ENCODE measurements at regions not wholly inside any gene's neighbourhood (a gene's known extent, or its start where the extent isn't known, plus 50 kb on each side); places are given as distances from the start of the nearest gene placed in this dataset.
"Not testable (repeated sequence)": the region's sequence is repeated elsewhere in the genome, so short reads cannot be mapped to it uniquely, and the experiment has no call there.

DNA sequence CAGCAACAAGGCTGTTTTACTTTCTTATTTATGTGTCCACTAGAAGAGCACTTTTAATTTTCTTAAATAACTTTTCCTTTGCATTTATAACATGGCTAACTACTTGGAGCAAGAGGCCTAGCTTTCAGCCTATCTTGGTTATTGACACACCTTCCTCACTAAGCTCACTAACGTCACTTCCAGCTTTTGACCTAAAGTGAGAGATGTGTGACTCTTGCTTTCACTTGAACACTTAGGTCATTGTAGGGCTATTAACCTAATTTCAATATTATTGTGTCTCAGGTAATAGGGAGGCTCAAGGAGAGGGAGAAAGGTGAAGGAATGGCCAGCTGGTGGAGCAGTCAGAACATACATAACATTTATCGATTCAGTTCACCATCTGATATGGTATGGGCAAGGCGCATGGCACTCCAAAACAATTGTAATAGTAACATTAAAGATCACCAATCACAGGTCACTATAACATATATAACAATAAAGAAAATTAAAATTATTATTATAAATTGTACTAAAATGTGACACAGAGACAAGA lies 95.0 kb upstream of the FAM20C start:
- TF ChIP-seq, protein P1, sequence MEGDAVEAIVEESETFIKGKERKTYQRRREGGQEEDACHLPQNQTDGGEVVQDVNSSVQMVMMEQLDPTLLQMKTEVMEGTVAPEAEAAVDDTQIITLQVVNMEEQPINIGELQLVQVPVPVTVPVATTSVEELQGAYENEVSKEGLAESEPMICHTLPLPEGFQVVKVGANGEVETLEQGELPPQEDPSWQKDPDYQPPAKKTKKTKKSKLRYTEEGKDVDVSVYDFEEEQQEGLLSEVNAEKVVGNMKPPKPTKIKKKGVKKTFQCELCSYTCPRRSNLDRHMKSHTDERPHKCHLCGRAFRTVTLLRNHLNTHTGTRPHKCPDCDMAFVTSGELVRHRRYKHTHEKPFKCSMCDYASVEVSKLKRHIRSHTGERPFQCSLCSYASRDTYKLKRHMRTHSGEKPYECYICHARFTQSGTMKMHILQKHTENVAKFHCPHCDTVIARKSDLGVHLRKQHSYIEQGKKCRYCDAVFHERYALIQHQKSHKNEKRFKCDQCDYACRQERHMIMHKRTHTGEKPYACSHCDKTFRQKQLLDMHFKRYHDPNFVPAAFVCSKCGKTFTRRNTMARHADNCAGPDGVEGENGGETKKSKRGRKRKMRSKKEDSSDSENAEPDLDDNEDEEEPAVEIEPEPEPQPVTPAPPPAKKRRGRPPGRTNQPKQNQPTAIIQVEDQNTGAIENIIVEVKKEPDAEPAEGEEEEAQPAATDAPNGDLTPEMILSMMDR (IDR thresholded peaks at IDR 0.05) = no peak
- no peak overlapping the region for H3K4me3 ChIP-seq

DNA sequence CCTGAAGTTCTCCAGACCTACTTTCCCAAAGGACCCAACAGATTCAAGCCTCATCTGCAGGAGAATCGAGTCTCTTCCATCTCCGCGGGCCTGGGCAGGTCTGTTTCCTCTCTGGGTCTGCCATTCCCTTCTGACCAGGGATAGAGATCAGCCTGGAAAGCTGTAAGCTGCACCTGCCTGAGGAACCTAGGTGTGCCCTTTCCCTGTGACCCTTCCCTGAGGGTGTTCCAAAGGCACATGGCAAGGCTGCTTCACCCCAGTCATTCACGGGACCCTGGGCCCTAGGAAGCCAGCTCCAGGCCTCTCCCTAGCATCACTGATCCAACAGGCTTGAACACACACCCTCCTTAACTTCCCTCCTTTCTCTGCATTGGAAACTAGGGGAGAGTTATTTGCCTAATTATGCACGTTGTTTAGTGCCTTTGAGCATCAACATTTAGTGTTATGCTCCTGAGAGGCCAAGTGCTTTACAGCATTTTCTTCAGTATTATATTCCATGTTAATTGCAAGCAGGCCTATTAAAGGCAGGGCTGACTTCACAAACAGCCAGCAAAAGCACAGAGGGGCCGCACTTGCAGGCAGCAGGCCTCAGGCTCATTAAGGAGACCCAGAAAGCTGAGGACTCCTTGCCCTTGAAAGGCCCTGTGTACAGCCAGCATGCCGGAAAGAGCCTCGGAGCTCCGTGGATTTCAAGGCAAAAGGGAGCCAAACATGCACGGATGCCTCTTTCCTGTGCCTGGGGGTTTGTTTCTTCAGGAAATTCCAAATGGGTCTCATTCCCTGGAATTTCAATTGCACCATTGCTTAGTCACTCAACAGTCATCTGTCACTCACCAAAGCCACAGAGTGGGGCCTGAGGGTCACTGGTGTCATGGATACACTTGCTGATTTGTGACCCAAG lies 91.0 kb upstream of the FAM20C start:
- H3K27ac ChIP-seq = no peak overlapping the region
- intact Hi-C loops (cut with DNase I) = no loop called here
- no peaks in the 10 kb centered on the region for H3K9me3 ChIP-seq
- H3K4me1 ChIP-seq = no peaks in the 10 kb centered on the region
- no peak overlapping the region for H3K9ac ChIP-seq (ENCODE audit: low read depth in 2 of 2, low read length in 2 of 2)
- no peak for DNase-seq
- TF ChIP-seq, protein P1 (IDR thresholded peaks at IDR 0.05) = no peak
- no peaks in the 10 kb centered on the region for H3K27me3 ChIP-seq
- H3K36me3 ChIP-seq = no peaks in the 10 kb centered on the region
- H3K4me3 ChIP-seq = no peak overlapping the region

More for the DNA sequence above, 95.0 kb upstream of the FAM20C start:
- H3K27me3 ChIP-seq = no peaks in the 10 kb centered on the region
- no peak overlapping the region for H3K9ac ChIP-seq (ENCODE audit: low read depth in 2 of 2, low read length in 2 of 2)
- H3K4me1 ChIP-seq = no peaks in the 10 kb centered on the region
- H3K36me3 ChIP-seq = no peaks in the 10 kb centered on the region
- H3K27ac ChIP-seq = no peak overlapping the region
- DNase-seq = no peak
- intact Hi-C loops (cut with DNase I) = no loop called here
- no peaks in the 10 kb centered on the region for H3K9me3 ChIP-seq

DNA sequence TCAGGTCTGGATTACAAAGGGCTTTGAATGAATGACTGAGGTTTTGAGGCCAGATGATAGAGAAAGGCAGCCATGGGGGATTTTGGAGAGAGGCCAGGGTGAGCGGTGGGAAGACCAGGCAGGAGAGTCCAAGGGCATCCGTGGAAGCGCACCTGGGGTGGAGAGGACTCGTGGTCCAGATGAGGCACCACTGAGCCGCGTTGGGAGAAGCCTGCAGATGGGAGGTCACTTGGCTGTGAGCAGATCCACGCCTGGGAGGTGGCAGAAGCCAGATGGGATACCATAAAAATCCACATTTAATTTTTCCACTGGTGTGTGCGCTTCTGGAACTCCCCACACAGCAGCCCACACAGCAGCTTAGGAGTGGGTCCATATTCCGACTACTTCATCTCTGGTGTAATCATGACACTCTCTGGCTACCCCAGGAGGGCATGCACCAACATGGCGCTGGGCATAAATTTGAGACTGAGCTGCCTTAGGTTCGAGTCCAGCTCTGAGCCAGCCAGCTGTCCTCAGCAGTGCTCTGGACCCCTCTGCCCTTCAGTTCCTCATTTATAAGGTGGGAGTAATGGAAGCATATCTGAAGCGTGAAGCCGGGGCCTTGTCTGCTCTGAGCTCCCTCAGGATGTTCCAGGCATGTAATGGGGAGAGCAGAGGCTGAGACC lies 90.2 kb upstream of the FAM20C start:
- Histone ChIP-seq H3K4me1 (no peaks in the 10 kb centered on the region), H3K36me3 (no peaks in the 10 kb centered on the region), H3K27ac (no peak overlapping the region), H3K9ac (ENCODE audit: low read depth in 2 of 2, low read length in 2 of 2) (no peak overlapping the region), H3K4me3 (no peak overlapping the region), H3K9me3 (no peaks in the 10 kb centered on the region), H3K27me3 (no peaks in the 10 kb centered on the region)
- TF ChIP-seq, protein P1 (IDR thresholded peaks at IDR 0.05) = no peak
- intact Hi-C loops (cut with DNase I) = no loop called here
- no peak for DNase-seq

DNA sequence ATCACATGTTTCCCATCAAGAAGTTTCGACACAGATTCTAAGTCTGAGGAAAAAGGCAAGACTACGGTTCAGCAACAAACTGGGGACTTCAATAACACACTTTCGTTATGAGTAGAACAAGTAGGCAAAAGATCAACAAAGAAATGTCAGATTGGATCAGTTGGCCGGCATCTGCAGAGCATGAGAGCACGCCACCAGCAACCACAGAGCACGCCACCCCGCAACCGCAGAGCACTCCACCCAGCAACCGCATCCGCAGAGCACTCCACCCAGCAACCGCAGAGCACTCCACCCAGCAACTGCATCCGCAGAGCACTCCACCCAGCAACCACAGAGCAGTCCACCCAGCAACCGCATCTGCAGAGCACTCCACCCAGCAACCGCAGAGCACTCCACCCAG lies 89.7 kb upstream of the FAM20C start:
- Histone ChIP-seq H3K27ac (no peak overlapping the region), H3K4me1 (no peaks in the 10 kb centered on the region), H3K36me3 (no peaks in the 10 kb centered on the region), H3K9ac (ENCODE audit: low read depth in 2 of 2, low read length in 2 of 2) (no peak overlapping the region), H3K9me3 (no peaks in the 10 kb centered on the region), H3K4me3 (no peak overlapping the region), H3K27me3 (no peaks in the 10 kb centered on the region)
- intact Hi-C loops (cut with DNase I) = no loop called here
- TF ChIP-seq, protein P1 (IDR thresholded peaks at IDR 0.05) = no peak
- no peak for DNase-seq

DNA sequence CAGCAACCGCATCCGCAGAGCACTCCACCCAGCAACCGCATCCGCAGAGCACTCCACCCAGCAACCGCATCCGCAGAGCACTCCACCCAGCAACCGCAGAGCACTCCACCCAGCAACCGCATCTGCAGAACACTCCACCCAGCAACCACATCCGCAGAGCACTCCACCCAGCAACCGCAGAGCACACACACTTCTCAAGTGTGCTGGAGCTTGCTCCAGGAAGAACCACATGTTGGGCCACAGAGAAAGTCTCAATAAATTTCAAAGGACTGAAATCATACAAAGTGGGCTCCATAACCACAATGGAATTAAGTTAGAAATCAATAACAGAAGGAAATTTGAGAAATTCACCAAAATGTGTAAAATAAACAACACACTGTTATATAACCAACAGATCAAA lies 88.4 kb upstream of the FAM20C start:
- H3K27ac ChIP-seq; H3K9me3 ChIP-seq; intact Hi-C loops (cut with DNase I); H3K4me1 ChIP-seq; H3K4me3 ChIP-seq; H3K36me3 ChIP-seq; DNase-seq; H3K9ac ChIP-seq (ENCODE audit: low read depth in 2 of 2, low read length in 2 of 2); H3K27me3 ChIP-seq: not testable (repeated sequence)

All from colonic mucosa (tissue), 4 donors.